ENCODE measurements at regions not wholly inside any gene's neighbourhood (a gene's known extent, or its start where the extent isn't known, plus 50 kb on each side); places are given as distances from the start of the nearest gene placed in this dataset.

- CTCF ChIA-PET = interaction anchor here (1.1 kb wide), 1 partner anchor 14 kb away, joined by 5 read pairs; no protein-coding TSS in a partner anchor
- no peak overlapping the region for H3K4me2 ChIP-seq
- H4K20me1 ChIP-seq (ENCODE audit: insufficient read depth) = no peaks in the 10 kb centered on the region
- H3K79me2 ChIP-seq (ENCODE audit: insufficient read depth) = no peaks in the 10 kb centered on the region
- no peak overlapping the region for H3K4me3 ChIP-seq (ENCODE audit: low read depth in 2 of 2, low read length in 1 of 2)
- H3K27me3 ChIP-seq (ENCODE audit: insufficient read depth) = no peaks in the 10 kb centered on the region
- no peak for DNase-seq
- 40% methylated on average over 16 of the region's 18 CpGs for WGBS (ENCODE audit: low lambda C conversion rate)
- no peak overlapping the region for H3K27ac ChIP-seq (ENCODE audit: low read depth in 2 of 2, low read length in 1 of 2)
- no peaks in the 10 kb centered on the region for H3K36me3 ChIP-seq (replicated peaks in 1 of 2; ENCODE audit: control insufficient read depth in 1 of 2, insufficient read depth in 2 of 2, low read length in 1 of 2)
- H3K9ac ChIP-seq = no peak overlapping the region
- H3K9me2 ChIP-seq = no peaks in the 10 kb centered on the region
- POLR2A ChIA-PET = no interaction called here
- H3K4me1 ChIP-seq (ENCODE audit: control insufficient read depth in 1 of 2, insufficient read depth in 2 of 2, low read depth in 1 of 2, low read length in 1 of 2) = no peaks in the 10 kb centered on the region; a peak in 1 of 4 replicates
- no peak for TF ChIP-seq RAD21 (IDR thresholded peaks at IDR 0.05; ENCODE audit: low read length)
- TF ChIP-seq REST (IDR thresholded peaks at IDR 0.05; ENCODE audit: low read depth, low read length) = no peak
- no peak for TF ChIP-seq NFIC (IDR thresholded peaks at IDR 0.05; ENCODE audit: borderline replicate concordance)
- TF ChIP-seq USF2 (IDR thresholded peaks at IDR 0.05; ENCODE audit: borderline replicate concordance, low read depth, low read length) = no peak
- TF ChIP-seq TCF12 (IDR thresholded peaks at IDR 0.05) = no peak
- TF ChIP-seq MXI1 (IDR thresholded peaks at IDR 0.05; ENCODE audit: low read depth, low read length) = no peak
- no peak for TF ChIP-seq USF1 (IDR thresholded peaks at IDR 0.05; ENCODE audit: borderline replicate concordance, low read depth)
- TF ChIP-seq FOSL2 (IDR thresholded peaks at IDR 0.05; ENCODE audit: borderline replicate concordance, low read depth) = no peak
- no peak for TF ChIP-seq MAX (IDR thresholded peaks at IDR 0.05; ENCODE audit: low read depth)
- TF ChIP-seq RXRA (IDR thresholded peaks at IDR 0.05; ENCODE audit: borderline replicate concordance, low read depth) = no peak
- no peak for TF ChIP-seq IRF3 (IDR thresholded peaks at IDR 0.05; ENCODE audit: low read depth, low read length)
- TF ChIP-seq RCOR1 (IDR thresholded peaks at IDR 0.05; ENCODE audit: low read length) = no peak
- no peak for TF ChIP-seq GATA2 (CRISPR knock-in tag; IDR thresholded peaks at IDR 0.05)
- TF ChIP-seq JUND (IDR thresholded peaks at IDR 0.05) = no peak
- H3F3A ChIP-seq (replicated peaks; ENCODE audit: insufficient read depth) = no peaks in the 10 kb centered on the region
- no peak overlapping the region for H2AFZ ChIP-seq (ENCODE audit: low read depth)
- no peaks in the 10 kb centered on the region for H3K9me3 ChIP-seq
These were observed 197.8 kb upstream of the MEIS1 start for GRCh38 chr2:66236816-66237802.
